Activated naive CD4-positive, alpha-beta T cell treated with Interleukin-2 at 50 U/mL for 16 hours (primary cell): ENCODE measurements at regions not wholly inside any gene's neighbourhood (a gene's known extent, or its start where the extent isn't known, plus 50 kb on each side); places are given as distances from the start of the nearest gene placed in this dataset.
"Not testable (repeated sequence)": the region's sequence is repeated elsewhere in the genome, so short reads cannot be mapped to it uniquely, and the experiment has no call there.

Experiments
- DNase-seq: peaks from one replicate; pipeline ENCODE4 v3.0.0-alpha.2; 2020

- no peak for DNase-seq
These were observed 320.4 kb upstream of the CCNH start for GRCh38 chr5:87732875-87733768.

GRCh38 chr5:87729781-87730180 is 317.1 kb upstream of the CCNH start:
- DNase-seq, result no peak

- no peak for DNase-seq
These were observed 309.6 kb upstream of the CCNH start for GRCh38 chr5:87722286-87722685.

DNA sequence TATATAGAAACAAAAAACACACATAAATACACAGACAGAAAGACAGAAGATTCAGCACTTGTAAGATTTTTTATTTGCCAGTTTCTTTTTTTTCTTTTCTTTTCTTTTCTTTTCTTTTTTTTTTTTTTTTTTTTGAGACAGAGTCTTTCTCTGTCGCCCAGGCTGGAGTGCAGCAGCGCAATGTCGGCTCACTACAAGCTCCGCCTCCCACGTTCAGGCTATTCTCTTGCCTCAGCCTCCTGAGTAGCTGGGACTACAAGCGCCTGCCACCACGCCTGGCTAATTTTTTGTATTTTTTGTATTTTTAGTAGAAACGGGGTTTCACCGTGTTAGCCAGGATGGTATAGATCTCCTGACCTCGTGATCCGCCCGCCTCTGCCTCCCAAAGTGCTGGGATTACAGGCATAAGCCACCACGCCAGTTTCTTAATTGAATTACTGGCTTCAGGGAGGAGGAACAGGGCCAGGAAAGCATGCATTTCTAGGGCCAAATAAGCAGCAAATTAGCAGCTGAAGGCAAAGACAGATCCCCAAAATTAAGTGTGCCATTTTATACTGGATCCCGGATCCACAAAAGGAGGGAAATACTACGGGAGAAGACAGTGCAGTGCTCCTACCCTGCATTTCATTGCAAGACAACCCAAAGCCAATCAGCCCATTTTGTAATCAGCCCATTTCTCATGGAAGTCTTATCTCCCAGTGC is 305.6 kb upstream of the CCNH start:
- not testable (repeated sequence) for DNase-seq

DNA sequence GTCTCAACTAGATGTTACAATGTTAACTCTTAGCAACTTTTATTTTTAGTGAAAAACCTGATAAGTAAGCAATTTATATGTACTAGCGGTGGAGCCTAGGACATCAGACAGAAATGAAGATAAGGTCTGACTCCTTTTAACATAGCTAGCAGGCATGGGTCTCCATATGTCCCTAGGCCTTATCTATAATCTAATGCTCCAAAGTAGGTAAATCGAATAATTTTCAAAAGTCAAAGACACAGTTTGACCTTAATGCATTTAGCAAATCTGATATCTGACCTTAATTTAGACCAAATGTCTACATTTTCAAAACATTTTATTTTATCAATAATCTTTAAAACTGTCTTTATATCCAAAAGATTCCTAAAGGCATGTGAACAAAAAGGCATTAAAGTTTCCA is 305.0 kb upstream of the CCNH start:
- DNase-seq, result no peak

DNA sequence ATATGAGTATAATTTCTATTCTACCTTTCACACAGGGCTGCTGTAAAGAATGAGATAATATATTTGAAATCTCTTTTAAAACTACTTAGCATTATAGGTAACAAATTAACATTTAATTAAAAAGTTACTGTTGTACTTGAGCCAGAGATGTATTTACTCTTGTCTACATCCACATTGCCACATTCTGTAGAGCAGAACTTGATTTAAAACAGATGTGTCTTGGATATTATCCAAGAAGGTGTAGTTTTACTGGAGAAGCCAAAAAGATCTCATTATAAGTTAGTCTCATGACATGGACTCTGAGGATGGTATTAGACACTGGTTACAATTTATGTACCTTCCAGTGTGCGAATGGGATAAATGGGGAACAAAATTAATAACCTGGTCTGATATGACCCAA is 293.1 kb upstream of the CCNH start:
- DNase-seq, result no peak

DNA sequence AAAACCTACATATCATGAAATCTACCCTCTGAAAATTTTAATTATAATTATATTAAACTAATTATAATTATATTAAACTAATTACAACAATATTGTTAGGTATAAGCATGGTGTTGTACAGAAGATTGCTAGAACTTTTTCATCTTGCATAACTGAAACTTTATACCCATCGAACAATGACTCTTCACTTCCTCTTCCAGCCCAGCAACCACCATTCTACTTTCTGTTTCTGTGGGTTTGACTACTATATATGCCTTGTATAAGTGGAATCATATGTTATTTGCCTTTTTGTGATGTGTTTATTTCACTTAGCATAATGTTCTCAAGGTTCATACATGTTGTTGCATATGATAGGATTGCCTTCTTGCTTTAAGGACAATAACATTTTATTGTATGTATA is 274.2 kb upstream of the CCNH start:
- no peak for DNase-seq

GRCh38 chr5:87686018-87686417 is 273.3 kb upstream of the CCNH start:
- no peak for DNase-seq

DNA sequence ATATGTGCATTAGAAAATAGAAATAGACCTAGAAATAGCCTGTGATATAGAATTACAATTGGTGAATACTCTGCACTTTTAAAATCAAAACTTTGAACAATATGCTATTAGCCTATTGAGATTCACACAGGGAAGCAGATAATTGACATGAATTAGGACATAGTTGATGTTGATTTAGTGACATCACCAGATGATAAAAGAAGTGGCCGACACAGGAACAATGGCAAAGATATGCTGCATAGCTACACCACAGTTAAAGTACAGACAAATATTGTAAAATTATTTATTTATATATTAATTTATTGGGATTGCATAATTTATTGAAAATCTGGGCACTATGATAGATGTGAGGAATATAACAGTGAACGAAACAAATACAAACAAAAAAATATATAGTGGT is 261.5 kb upstream of the CCNH start:
- no peak for DNase-seq

- DNase-seq, result no peak
These were observed 258.4 kb upstream of the CCNH start for GRCh38 chr5:87671146-87671545.

GRCh38 chr5:87665166-87665565 is 252.4 kb upstream of the CCNH start:
- DNase-seq, result no peak

- DNase-seq, result no peak
These were observed 249.2 kb upstream of the CCNH start for GRCh38 chr5:87661784-87662566.

DNA sequence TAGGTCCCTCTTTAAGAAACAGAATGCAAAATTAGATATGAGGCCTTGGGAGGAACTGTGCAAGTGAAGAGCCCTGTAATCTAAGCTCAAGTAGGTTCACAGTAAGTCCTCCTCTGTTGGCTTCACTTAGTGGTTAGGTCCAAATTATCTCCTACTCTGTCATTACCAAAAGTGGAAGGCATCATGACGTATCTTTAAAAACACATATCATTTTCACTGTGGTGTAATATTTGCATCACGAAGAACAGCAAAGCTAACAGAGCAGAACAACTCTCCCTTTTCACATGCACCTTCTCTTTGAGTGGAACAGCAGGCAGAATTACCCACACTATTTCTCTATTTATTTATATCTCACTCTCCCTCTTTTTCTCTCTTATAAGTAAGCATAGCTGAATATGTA is 240.5 kb upstream of the CCNH start:
- no peak for DNase-seq

DNA sequence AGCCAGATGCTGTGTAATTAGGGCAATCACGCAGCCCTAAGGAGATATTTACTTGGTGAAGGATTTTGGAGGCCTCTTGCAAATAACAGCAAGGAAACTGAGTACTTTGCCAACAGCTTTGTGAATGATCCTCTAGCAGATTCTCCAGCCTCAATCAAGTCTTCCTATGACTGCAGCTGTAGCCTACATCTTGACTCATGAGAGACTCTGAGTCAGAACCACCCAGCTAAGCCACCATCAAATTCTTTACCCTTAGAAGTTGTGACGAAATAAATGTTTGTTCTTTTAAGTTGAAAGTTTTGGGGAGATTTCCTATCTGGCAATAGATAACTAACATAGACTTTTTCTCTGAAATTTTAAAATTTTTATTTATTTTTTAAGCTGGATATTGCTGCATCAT is 237.6 kb upstream of the CCNH start:
- DNase-seq, result no peak

- DNase-seq, result no peak
These were observed 236.7 kb upstream of the CCNH start for GRCh38 chr5:87649455-87649854.

- no peak for DNase-seq
These were observed 232.5 kb upstream of the CCNH start for GRCh38 chr5:87645224-87645623.

- DNase-seq, result no peak
These were observed 228.2 kb upstream of the CCNH start for GRCh38 chr5:87640902-87641301.

GRCh38 chr5:87627363-87627762 is 214.6 kb upstream of the CCNH start:
- DNase-seq, result no peak

GRCh38 chr5:87608385-87608784 is 195.7 kb upstream of the CCNH start:
- DNase-seq, result no peak

DNA sequence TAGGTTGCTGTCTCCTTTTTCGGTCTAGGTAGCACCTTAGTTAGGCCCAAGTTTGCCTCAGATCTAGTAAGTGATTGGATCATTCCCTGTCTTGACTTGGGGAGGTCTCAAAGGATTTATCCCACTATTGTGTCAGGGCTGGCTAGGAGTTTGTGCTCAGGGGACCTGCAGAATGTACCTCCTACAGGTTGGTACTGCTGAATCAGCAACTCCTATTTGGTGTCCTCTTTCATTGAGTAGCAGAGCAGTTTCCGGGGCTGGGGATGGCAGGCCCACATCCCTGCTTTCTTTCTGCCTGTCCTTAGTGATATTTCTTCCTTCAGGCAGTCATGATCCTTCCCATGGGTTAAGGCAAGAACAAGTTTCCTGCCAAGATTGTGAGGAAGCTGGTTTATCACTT is 192.9 kb upstream of the CCNH start:
- DNase-seq, result no peak

DNA sequence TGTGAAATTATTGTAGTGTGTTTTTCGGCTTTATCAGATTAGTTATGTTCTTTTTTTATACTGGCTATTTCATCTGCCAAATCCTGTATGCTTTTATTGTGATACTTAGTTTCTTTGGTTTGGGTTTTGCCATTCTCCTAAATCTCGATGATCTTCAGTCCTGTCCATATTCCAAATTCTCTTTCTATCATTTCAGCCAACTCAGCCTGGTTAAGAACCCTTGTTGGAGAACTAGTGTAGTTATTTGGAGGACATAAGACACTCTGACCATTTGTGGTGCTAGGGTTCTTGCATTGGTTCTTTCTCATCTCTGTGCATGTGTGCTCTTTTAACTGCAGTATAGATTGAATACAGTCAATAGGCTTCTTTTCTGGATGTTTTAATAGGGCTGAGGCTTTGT is 187.0 kb upstream of the CCNH start:
- no peak for DNase-seq

DNA sequence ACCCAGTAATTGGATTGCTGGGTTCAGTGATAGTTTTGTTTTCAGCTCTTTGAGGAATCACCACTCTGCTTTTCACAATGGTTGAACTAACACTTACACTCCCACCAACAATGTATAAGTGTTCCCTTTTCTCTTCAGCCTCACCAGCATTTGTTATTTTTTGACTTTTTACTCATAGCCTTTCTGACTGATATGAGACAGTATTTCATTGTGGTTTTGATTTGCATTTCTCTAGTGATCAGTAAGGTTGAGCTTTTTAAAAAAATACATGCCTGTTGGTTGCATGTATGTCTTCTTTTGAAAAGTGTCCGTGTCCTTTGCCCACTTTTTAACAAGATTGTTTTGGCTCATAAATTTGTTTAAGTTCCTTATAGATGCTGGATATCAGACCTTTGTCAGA is 185.7 kb upstream of the CCNH start:
- DNase-seq, result no peak

DNA sequence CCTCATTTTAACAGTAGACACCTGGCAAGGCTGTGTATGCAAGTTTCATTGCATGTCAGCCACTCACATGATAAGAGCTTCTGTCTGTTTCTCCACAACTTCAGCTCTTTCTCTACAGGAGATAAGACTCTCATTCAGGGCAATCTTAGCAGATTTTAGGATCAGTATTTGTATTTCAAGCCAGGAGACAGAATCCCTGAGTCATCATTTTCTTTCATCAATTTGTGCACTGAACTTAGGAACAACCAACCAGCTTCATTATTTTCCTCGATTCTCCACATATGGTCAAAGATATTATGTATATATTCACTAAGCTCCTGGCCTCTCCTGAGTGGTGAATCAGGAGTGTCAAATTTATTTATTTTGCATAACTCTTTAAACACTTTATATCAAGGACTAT is 181.8 kb upstream of the CCNH start:
- no peak for DNase-seq

DNA sequence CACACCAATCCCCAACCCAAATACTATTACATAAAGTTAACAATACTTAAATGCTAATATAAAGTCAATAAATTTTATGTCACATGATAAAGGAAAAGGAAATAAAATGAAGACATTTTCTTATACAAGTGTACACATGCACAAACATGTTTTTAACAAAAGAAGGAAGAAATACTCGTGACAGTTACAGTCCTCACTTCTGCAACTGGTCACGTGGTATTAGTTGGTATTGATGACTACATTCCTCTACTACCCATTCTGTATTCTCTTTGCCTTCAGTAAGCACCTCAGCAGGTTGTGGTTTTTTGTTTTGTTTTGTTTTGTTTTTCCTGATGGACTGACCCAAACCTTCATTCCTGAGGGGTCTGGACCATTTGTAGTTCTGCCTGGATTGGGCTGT is 176.9 kb upstream of the CCNH start:
- no peak for DNase-seq
